GM19239 (cell line): ENCODE measurements at regions not wholly inside any gene's neighbourhood (a gene's known extent, or its start where the extent isn't known, plus 50 kb on each side); places are given as distances from the start of the nearest gene placed in this dataset.
"Not testable (repeated sequence)": the region's sequence is repeated elsewhere in the genome, so short reads cannot be mapped to it uniquely, and the experiment has no call there.

Experiments
- DNase-seq: peaks from one replicate; pipeline ENCODE4 v3.0.0; 2011; ENCODE audit warnings: low spot score; ENCODE audit not compliant: insufficient read length
- FAIRE-seq: peaks from 2 replicates; lab custom pipeline; 2011; peaks lifted over from hg19 to GRCh38; lab: Jason Lieb, UNC

DNA sequence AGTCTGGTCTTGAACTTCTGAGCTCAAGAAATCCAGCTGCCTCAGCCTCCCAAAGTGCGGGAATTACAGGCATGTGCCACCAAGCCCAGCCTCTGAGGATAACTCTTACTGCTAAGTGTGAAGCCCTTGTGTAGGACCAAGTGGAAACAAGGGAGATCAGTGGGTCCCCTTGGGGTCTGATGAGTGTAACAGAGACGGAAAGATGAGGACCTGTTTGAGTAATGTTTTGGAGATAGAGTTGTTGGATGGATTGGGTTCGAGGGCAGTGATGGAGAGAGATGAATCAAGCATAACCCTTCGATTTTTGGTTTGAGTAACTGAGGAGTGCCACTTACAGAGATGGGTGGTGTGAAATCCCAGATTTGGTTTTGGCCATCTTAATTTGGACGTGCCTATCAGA lies 378.7 kb downstream of the ANAPC1 start:
- not testable (repeated sequence) for FAIRE-seq, DNase-seq

DNA sequence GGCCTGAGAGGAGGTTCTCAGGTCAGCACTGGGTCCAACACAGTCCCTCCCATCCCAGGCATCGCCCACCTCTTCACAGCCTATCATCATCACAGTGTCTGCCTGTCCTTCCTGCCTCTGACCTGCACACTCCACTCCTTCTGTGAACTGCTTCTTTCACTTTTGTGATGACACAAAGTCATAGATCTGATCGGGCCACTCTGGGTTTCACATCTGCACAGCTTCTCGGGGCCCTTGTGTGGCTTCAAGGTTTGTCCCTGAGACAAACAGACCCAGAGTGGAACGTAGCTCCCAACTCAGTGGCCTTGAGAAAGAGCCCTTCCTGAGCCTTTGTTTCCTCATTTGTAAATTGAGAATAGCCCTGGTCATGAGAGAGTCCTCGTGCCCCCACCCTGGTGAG lies 377.1 kb downstream of the ANAPC1 start:
- DNase-seq, FAIRE-seq: not testable (repeated sequence)

DNA sequence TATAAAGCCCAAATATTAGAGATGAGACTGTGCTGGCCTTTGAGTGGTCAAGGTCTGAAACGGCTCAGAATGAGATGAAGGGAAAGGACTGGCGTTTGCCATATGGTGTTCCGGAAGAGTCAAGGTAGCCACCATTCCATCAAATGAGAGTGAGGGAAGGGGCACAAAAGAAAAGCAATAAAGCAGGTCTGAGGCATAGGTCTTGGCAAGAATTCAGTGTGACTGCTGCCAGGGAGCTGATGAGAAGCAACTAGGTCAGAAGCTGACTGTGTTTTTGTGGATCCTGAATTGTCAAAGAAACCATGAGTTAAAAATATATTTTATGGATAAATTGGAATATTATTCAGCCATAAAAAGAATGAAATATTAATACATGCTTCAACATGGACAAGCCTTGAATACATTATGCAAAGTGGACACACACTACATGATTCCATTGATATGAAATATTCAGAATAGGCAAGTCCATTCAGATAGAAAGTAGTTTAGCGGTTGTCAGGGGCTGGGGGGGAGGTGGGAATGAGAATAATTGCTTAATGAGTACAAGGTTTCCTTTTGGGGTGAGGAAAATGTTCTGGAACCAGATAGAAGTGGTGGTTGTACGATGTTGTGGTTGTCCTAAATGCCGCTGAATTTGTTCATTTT lies 374.6 kb downstream of the ANAPC1 start:
- not testable (repeated sequence) for FAIRE-seq, DNase-seq

DNA sequence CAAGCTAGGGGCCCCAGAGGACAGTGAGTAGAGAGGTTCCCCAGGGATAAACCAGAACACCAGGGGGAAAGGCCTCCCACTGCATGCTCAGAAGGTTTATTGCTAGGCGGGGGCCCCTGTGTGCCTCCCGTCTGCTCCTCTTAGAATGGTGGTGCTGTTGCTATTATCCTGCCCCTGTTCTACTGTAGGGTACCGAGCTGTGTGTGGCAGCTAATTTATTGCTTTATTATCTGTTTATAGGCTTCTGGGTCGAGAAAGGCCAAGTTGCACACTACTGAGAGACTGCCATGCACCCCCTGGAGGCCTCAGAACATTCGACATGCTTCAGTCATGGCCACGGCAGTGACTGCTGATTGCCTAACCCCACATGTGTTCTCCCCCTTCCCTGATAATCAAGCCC lies 373.6 kb downstream of the ANAPC1 start:
- DNase-seq, FAIRE-seq: not testable (repeated sequence)

DNA sequence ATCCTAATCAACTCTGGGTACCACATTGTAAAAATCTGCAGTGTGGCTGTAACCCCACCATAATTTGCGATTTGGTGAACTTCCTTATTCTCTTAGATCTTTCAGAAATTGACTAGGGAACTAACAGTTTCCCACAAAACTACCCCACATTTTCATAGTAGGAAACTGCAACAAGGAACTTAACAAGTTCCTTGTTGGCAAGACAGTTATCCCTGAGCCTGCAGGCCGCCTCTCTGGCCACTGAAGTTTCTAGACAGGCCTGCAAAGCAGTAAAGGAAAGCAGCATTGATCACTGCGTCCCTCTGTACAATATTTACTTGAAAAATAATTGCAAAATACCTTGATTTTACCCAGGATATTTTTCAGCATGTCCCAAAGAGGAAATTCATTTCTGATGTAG lies 372.9 kb downstream of the ANAPC1 start:
- FAIRE-seq, DNase-seq: not testable (repeated sequence)

DNA sequence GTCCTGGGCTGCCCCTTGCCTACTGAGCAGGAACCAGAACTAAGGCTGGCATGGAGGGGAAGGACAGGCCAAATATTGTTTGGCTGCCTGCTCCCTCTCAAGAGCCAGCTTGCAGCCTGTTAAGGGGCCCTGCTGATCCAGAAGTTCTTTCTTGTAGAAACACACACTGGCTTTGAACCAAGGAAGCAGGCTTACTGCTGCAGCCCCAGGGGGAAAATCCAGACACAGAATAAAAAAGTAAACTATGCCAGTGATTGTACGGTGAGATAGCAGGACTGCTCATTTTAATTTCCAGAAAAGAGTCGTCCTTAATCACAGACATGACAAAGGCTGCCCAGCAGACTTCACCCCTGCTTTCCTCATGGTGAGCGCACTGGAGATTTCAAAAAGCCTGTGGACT lies 371.6 kb downstream of the ANAPC1 start:
- not testable (repeated sequence) for DNase-seq, FAIRE-seq

DNA sequence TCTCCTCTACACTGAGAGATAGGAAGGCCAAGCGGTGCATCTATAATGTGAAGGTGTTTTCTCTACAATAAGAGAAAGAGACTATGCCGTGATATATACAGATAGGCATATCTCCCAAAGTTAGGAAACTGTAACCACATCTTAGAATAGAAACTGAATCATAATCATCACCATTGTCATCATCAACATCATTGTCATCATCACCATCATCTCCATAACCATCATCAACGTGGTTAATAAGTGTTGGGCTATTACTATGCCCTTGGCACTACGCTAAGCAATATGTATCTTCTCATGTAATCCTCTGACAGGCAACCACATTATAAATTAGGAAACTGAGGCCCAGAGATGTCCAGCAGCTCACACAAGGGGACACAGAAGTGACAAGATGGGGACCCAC lies 369.9 kb downstream of the ANAPC1 start:
- FAIRE-seq, DNase-seq: not testable (repeated sequence)

DNA sequence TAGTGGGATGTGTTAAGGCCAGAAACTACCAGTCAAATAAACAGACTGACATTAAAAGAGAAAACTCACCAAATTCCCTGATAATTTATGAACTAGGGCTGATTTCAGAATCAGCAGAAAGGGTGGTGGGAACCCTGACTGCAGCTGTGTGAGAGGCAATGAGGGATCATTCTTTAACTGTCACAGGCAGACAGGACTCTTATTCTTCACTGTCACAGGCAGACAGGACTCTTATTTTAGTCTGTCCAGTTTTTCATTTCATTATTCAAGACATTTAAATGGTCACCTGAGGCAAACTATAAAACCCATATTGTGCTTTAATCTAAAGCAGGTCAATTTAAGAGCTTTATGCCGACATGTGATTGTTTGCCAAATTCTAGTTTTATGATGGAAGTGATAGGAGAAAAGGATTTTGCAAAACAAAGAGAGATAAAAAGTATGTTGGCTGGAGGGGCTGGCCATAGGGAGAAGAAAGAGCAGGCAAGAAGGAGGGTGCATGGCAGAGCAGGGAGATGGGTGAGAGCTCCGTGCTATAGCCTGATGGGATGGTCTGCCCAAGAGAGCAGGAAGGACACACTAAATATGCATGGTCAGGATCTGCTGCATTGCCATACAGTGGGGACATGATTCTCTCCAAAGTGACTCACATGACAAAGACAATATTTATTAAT lies 366.8 kb downstream of the ANAPC1 start:
- DNase-seq, FAIRE-seq: not testable (repeated sequence)

DNA sequence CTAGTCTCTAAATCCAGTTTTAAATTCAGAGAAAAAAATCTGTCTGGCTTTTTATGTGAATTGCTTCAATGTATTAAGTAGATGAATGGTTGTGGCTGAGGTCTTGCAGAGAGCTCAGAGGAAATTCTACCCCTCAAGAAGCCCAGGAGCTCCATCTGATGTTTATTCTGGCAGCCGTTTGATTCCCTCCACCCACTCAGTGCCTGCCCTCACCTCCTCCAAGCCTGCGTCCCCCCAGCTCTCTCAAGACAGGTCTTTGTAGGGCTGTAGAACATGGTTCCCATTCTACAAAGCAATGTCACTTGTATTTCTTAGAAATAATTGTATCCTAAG lies 366.3 kb downstream of the ANAPC1 start:
- DNase-seq, FAIRE-seq: not testable (repeated sequence)

DNA sequence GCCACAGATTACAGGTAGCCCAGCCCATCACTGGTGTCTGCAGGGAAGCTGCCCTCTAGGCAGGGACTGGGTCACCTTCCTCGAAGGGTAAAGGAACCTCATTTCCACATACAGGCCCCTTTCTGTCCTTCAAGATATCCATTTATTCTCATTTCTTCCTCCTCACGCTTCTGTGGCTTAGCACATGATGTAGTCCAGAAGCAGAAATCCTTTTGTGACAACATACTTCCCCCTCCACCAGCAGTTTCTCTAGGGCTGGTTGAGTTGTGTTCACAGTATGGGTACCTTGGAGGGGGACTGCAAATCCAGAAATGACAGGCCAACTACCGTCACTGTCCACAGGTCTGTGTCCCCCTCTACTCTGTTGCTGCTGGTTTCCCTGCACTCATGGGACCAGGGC lies 364.9 kb downstream of the ANAPC1 start:
- DNase-seq (no peak), FAIRE-seq (no peak)

DNA sequence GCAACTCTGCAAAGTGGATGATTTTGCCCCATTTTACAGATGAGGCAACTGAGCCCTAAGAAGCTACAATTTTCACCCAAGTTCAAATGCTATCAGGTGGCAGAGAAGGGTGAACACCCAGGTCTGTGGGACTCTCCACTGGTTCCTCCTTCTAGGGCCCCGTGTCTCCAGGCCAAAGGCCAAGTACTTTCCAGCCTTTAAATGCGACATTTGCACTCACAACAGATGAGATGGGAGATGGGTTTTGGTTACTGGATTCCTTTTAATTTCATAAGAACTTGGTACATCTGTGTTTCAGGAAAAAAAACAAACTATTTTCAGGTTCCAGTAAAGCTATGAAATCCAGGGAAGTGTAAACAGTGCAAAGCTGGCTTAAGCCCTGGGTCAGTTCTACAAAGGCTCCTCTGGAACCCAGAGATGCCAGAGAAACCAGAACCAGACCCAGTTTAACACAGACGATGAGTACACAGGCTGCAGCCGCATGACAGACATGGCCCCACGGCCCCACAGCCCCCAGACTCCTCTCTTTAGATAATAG lies 361.7 kb downstream of the ANAPC1 start:
- no peak for DNase-seq
- no peak for FAIRE-seq

DNA sequence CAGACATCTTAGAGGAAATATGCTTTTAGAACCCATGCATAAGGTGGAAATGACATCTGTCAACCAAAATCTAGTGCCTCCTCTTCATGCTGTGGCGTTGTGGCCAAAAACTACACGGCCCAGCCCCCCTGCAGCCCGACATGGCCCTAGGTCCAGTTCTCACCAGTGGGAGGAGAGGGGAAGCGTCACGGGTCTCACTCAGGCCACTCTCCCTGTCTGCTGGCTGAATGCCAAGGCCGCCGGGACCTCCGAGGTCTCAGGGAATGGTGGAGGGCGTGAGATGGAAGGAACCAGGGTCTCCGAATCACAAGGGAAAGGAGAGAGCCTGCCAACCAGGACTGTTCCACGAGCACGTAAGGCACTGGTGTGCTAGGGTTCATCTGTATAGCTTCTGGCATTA lies 361.0 kb downstream of the ANAPC1 start:
- FAIRE-seq, result no peak
- DNase-seq, result no peak

DNA sequence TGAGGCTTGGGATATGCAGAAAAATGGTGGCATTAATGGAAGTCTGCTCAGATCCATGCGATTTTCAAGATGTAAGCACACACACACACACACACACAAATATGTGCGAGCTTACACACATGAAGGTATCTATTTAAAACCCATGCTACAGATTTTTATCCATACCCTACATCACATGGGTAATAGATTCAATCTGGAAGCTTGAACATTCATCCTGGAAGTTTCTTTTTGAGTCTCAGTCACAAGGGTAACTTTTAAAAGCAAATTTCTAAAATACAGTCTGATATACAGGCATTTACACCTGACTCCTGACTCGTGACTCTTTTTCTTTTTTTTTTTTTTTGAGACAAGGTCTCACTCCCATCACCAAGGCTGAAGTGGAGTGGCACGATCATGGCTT lies 359.0 kb downstream of the ANAPC1 start:
- not testable (repeated sequence) for DNase-seq, FAIRE-seq

DNA sequence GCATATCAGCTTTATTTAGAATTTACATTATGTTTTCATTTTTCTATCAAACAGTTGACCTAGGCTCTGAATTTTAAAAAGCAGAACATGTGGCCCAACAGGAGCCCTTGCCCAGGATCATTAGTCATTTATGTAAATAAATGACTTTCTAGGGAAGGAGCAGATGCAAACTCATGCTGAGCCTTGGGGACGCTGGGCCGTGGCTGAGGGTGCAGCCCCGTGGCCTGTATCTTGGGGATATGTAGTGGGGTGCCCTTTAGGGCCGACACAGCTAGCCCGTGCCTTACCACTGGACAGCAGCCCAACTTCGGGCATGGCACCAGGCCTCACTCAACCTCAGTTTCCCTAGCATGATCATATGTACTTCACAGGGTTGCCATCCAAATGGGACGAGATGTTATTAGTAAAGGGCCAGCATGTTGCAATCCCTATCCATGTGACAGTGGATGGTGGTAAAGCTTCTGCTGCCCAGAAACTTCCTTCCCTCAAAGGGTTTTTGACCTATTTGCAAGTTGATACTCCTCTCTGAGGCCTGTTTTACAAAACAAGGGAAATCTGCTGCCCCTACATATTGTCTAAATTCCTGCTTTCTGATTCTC lies 357.9 kb downstream of the ANAPC1 start:
- FAIRE-seq, DNase-seq: not testable (repeated sequence)

DNA sequence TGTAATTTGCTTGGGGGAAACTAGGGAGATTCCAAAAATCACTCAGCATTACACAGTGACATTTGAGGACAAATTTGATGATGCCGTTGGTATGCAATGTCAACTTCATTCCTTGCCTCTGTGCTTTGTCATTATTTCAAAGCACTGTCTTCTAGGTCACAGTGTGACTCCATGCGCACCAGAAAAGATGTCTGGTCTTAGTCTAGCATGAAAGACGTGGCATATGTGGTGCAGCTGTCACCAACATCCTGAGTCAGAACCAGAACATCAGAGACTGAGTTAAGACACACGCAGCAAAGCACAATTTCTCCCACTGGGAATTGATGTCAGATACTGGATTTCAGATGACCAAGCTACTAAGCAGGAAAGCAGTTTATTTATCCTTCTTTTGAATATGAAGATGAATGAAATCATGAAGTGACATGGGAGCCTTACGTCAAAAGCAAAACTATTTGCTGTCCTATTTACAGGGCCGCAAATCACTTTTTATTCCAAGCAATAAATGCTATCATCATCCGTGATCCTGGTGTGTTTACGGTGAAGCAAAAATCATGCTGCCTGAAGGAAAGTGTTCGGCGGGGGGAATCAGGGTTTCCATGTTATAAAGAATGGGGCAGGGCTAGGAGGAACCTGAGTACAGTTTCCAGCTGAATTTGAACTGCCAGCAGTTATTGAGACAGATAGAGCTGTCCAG lies 356.1 kb downstream of the ANAPC1 start:
- DNase-seq, FAIRE-seq: not testable (repeated sequence)

DNA sequence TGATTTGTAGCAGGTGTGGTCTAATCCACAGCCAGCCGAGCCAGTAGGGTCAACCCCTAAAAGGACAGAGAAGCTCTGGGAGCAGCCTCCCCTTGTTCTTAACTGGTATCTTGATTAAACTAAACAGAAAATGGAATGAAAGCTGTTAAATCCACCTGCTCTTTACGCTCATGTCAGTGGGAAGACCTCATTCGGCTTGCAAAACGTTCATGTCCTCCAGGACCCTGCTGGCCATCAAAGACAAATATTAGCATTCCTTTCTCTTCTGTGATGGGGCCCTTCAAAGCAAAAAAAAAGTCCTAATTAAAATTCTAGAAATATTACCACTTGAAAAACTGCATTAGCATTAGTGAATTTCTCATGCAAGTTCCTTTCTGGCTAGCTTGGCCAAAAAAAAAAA lies 355.0 kb downstream of the ANAPC1 start:
- not testable (repeated sequence) for FAIRE-seq, DNase-seq

DNA sequence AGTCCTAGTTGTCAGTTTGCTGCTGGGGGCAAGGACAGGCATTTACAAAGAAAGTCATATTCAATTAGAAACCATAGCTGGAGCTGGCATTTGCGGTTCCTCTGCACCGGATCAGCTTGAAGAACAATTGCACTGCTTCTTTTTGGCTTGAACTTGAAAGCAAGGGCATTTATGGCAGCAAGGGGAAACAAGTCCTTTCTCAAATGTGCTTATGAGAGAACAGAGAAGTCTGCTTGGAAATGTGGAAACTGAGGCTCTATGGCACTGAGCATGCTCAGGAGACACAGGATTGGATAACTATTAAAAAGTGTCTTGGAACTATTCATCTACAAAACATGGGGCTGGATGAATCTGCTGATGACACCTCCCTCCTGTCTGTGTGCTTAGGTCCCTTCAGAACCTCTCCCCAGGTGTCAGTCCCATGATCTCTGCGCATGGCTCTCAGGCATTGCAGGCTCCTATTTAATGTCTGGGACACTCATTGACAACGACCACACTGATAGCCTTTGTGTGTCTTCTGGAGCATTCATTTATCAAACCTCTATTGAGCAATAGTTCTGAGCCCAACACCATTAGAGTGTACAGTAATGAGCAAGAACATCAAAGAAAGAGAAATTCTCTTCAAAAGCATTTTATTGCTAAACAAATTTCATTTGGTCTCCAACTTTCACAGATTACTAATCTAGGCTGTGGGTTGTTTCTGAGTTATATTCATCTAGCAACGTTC lies 353.6 kb downstream of the ANAPC1 start:
- not testable (repeated sequence) for FAIRE-seq, DNase-seq

DNA sequence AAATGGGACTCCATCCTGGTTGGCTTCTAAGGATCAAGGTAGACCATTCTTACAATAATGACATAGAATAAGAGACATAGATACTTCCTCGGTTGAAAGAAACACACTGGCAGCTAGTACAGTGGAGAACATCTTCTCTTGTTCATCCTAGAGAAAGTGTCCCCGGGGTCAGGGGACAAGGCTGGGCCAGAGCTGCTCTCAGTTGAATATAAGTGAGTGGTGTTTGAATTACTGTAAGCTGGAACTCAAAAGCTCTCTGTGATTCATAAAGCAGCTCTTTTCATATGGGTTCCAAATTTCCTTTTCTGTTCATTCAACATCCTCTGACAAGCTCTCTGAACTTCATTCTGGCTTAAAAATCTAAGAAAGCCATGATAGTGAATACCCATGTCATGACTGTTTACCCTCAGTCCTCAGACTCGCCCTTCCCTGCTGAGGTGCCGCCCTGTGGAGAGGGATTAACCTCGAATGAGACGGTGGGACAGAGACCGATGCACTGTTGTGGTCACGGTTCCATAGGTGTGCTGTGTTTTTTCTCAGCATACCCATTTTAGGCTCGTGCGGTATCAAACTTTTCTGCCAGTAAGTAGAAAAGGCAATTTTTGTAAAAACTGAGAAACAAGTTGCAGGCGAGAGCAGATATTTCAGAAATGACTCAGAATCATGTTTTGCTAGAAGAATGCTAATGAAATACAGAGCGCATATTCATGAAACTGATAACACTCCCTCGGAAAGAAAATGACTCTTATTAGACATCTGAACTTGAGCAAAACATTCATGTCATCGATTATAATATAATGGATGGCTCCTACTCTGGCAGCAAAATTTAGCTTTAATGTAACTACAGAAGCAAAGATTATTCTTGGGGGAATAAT lies 351.1 kb downstream of the ANAPC1 start:
- FAIRE-seq, DNase-seq: not testable (repeated sequence)
